Peyer's patch (tissue), 4 donors: ENCODE measurements at regions not wholly inside any gene's neighbourhood (a gene's known extent, or its start where the extent isn't known, plus 50 kb on each side); places are given as distances from the start of the nearest gene placed in this dataset.

Source experiments
- DNase-seq, 3 donors: peaks; one replicate each; pipeline ENCODE4 v3.0.0-alpha.2; 2017 to 2019
- H3K27ac ChIP-seq, 4 donors: fragments of 200-600 bp; sonication (generic); one replicate each; pipeline ENCODE4 v1.5.1; 2016 to 2019
- H3K27me3 ChIP-seq, 2 donors: fragments of 200-600 bp; sonication (generic); one replicate each; pipeline ENCODE4 v1.5.1; 2019
- H3K36me3 ChIP-seq, 3 donors: fragments of 200-600 bp; sonication (generic); one replicate each; pipeline ENCODE4 v1.5.1; 2016 to 2019
- H3K4me1 ChIP-seq, 4 donors: fragments of 200-600 bp; sonication (generic); one replicate each; pipeline ENCODE4 v1.5.1; 2016 to 2019
- H3K4me3 ChIP-seq, 4 donors: fragments of 200-600 bp; sonication (generic); 1 replicate in 3 of 4; 2 replicates in 1 of 4; pipeline ENCODE4 v1.5.1; 2016 to 2019; ENCODE audit warnings: mild to moderate bottlenecking in 1 of 4
- H3K9me3 ChIP-seq, 4 donors: fragments of 200-600 bp; sonication (generic); one replicate each; pipeline ENCODE4 v1.5.1; 2016 to 2019; ENCODE audit warnings: mild to moderate bottlenecking in 1 of 4
- POLR2A ChIP-seq, 2 donors: fragments of 450-650 bp; IDR thresholded peaks; one replicate each; pipeline ENCODE4 v1.5.1; 2017; ENCODE audit warnings: antibody characterized with exemption in 2 of 2, mild to moderate bottlenecking in 2 of 2, moderate library complexity in 2 of 2
- TF ChIP-seq, protein P1 (sequence below), 6 experiments: fragments of 450-650 bp in 4 of 6; fragments of 200-600 bp in 2 of 6; sonication (generic) in 1 of 6; IDR thresholded peaks; one replicate each; pipeline ENCODE4 v1.5.1; 2017 to 2019; ENCODE audit warnings: antibody characterized with exemption in 6 of 6, mild to moderate bottlenecking in 3 of 6, moderate library complexity in 1 of 6

DNA sequence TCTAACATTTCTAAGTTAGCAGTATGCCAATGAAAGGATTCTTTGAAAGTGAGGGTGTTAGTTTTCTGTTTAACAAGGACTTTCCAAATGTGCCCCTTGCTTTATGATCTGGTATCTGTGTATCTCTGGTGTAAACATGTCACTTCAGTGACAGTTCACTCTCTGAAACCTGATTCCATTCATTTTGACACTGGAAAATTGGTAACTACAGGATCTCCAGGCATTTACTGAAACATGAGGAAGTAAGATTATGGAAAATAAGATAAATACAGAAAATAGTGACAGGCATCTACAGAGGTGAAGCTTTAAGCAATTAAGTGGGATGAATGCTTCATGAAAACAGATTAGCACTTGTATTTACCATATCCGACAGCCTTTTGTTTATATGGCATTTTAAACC, 101.6 kb upstream of the MYO16 start:
- TF ChIP-seq, protein P1, sequence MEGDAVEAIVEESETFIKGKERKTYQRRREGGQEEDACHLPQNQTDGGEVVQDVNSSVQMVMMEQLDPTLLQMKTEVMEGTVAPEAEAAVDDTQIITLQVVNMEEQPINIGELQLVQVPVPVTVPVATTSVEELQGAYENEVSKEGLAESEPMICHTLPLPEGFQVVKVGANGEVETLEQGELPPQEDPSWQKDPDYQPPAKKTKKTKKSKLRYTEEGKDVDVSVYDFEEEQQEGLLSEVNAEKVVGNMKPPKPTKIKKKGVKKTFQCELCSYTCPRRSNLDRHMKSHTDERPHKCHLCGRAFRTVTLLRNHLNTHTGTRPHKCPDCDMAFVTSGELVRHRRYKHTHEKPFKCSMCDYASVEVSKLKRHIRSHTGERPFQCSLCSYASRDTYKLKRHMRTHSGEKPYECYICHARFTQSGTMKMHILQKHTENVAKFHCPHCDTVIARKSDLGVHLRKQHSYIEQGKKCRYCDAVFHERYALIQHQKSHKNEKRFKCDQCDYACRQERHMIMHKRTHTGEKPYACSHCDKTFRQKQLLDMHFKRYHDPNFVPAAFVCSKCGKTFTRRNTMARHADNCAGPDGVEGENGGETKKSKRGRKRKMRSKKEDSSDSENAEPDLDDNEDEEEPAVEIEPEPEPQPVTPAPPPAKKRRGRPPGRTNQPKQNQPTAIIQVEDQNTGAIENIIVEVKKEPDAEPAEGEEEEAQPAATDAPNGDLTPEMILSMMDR (IDR thresholded peaks at IDR 0.05) = no peak
- no peak for TF ChIP-seq POLR2A (IDR thresholded peaks at IDR 0.05)
- Histone ChIP-seq H3K4me3 (no peak overlapping the region), H3K9me3 (peaks cover 0 to 1% (median 0%) of the 10 kb centered on the region in 4 donors), H3K36me3 (no peaks in the 10 kb centered on the region), H3K4me1 (no peaks in the 10 kb centered on the region), H3K27me3 (no peaks in the 10 kb centered on the region), H3K27ac (no peak overlapping the region)
- no peak for DNase-seq

DNA sequence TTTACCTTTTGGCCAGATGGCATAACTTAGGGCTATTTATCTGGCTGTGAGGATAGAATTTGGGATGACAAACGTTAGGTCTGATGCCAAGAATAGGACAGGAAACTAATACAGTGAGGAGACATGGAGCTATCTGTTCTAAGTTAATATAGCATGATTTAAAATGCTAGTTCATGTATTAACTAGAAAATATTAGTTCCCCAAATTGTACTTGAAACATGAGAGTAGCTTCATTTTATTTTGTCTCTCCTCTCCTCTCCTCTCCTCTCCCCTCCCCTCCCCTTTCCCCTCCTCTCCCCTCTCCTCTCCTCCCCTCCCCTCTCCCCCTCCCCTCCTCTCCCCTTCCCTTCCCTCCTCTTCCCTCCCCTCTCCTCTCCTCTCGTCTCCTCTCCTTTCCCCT, 101.1 kb upstream of the MYO16 start:
- TF ChIP-seq, protein P1 (IDR thresholded peaks at IDR 0.05) = no peak
- no peak for TF ChIP-seq POLR2A (IDR thresholded peaks at IDR 0.05)
- H3K9me3 ChIP-seq = no peaks in the 10 kb centered on the region
- no peak for DNase-seq
- no peaks in the 10 kb centered on the region for H3K27me3 ChIP-seq
- no peaks in the 10 kb centered on the region for H3K4me1 ChIP-seq
- no peak overlapping the region for H3K27ac ChIP-seq
- H3K36me3 ChIP-seq = no peaks in the 10 kb centered on the region
- H3K4me3 ChIP-seq = no peak overlapping the region

DNA sequence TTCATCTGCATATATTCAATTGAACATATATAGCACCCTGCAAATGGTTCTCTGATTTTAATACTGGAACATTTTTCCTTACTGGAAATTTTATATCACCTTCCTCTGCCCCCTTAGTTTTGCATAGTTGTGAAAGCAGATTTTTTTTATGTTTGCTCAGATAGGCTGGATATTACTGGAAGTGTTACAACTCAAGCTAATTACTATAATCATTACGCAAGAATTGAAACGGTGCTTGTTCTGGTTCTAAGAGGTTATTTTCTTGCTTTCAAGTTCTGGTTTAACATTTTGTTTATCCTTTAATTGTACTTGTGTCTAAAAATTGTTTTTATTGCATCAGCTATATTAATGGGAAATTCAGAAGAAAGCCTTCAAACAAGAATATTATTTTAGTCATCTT, 95.6 kb upstream of the MYO16 start:
- Histone ChIP-seq H3K4me3 (no peak overlapping the region), H3K9me3 (no peaks in the 10 kb centered on the region), H3K4me1 (no peaks in the 10 kb centered on the region), H3K36me3 (no peaks in the 10 kb centered on the region), H3K27me3 (no peaks in the 10 kb centered on the region), H3K27ac (no peak overlapping the region)
- TF ChIP-seq POLR2A (IDR thresholded peaks at IDR 0.05) = no peak
- TF ChIP-seq, protein P1 (IDR thresholded peaks at IDR 0.05) = no peak
- no peak for DNase-seq

DNA sequence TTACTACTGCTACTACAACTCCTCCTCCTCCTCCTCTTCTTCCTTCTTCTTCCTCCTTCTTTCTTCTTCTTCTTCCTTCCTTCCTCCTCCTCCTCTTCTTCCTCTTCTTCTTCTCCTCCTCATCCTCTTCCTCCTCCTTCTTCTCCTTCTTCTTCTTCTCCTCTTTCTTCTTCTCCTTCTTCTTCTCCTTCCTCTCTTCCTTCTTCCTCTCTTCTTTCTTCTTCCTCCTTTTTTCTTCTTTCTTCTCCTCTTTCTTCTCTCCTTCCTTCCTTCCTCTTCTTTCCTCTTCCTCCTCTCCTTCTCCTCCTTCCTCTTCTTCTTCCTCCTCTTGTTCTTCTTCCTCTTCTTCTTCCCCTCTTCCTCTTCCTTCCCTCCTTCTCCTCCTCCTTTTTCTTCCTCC, 94.7 kb upstream of the MYO16 start:
- Histone ChIP-seq H3K27ac (no peak overlapping the region), H3K9me3 (no peaks in the 10 kb centered on the region), H3K27me3 (no peaks in the 10 kb centered on the region), H3K4me1 (no peaks in the 10 kb centered on the region), H3K4me3 (no peak overlapping the region), H3K36me3 (no peaks in the 10 kb centered on the region)
- DNase-seq = no peak
- TF ChIP-seq POLR2A (IDR thresholded peaks at IDR 0.05) = no peak
- TF ChIP-seq, protein P1 (IDR thresholded peaks at IDR 0.05) = no peak

DNA sequence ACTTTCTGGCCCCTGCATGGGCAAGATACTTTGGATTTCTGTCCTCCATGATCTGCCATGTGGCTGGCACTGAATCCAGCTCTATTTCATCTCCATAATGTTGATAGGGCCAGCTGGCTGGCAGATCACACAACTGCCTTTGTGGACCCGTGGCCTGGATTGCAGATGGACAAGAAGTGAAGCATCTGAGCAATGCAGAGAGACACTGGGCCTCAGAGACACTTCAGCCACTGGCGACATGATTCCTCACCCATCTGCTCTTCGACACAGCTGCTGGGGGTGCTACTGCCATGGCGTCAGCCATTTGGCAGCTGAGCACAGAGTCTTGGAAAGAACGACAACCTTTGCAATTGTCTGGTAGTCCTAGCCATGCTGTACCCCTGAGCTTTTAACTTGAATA, 79.5 kb upstream of the MYO16 start:
- no peak overlapping the region for H3K27ac ChIP-seq

More for the DNA sequence above, 79.5 kb upstream of the MYO16 start:
- Histone ChIP-seq H3K27me3 (no peaks in the 10 kb centered on the region), H3K4me1 (no peaks in the 10 kb centered on the region), H3K4me3 (no peak overlapping the region), H3K9me3 (no peaks in the 10 kb centered on the region), H3K36me3 (no peaks in the 10 kb centered on the region)
- DNase-seq = no peak
- no peak for TF ChIP-seq POLR2A (IDR thresholded peaks at IDR 0.05)
- TF ChIP-seq, protein P1 (IDR thresholded peaks at IDR 0.05) = no peak
